GM18519 (cell line): ENCODE measurements at regions not wholly inside any gene's neighbourhood (a gene's known extent, or its start where the extent isn't known, plus 50 kb on each side); places are given as distances from the start of the nearest gene placed in this dataset.
"Not testable (repeated sequence)": the region's sequence is repeated elsewhere in the genome, so short reads cannot be mapped to it uniquely, and the experiment has no call there.

Experiments used
- ATAC-seq: cut with Tn5 transposase; IDR thresholded peaks from one replicate; pipeline ENCODE4 v1.9.1; 2021; ENCODE audit warnings: mild to moderate bottlenecking, moderate library complexity; ENCODE audit not compliant: unreplicated experiment, low FRiP score

GRCh38 chr11:13214276-13214675 is 63.3 kb upstream of the BMAL1 start:
- ATAC-seq: no peak

- ATAC-seq: no peak
Observed at GRCh38 chr11:13215149-13215548, 62.4 kb upstream of the BMAL1 start.

GRCh38 chr11:13216019-13216710 is 61.4 kb upstream of the BMAL1 start:
- ATAC-seq: no peak

GRCh38 chr11:13216711-13217075 is 60.9 kb upstream of the BMAL1 start:
- no peak for ATAC-seq

GRCh38 chr11:13218685-13219084 is 58.9 kb upstream of the BMAL1 start:
- ATAC-seq: not testable (repeated sequence)

DNA sequence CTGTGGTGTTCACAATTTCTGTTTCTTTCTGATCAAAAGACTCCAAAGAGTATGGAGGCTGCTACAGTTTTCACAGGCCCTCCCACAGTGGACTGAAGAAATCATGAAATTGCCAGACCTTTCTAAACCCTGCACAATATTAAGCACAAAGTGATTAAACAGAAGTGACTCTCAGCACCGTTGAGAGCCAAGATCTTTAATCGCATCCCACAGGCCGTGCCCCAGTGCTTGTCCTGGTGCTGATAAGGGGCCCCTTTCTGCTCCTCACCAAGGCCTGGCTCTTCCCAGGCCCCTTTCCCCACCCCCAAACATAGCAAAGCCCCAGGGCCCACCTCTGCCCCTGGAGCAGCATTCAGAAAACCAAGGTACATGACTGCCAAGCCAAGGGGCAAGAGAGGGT is 57.4 kb upstream of the BMAL1 start:
- no peak for ATAC-seq

GRCh38 chr11:13221722-13222121 is 55.9 kb upstream of the BMAL1 start:
- no peak for ATAC-seq

DNA sequence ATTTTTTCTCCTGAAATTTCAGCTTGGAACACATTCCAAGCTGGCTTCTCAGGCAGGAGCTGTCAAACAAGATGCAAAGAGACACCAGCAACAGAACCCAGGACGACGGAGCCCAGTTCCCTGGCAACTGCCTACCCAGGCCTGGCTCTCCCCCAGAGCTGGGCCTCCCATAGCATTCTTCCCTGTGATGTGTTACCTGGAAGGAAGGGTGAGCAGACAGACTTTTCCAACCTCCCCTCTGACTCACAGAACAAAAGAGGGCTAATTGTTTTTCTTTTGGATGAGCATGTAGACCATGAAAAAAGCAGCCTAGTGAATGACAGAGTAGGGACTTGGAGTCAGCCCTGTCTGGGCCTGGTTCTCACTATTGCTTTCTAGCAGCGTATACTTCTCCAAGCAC is 55.3 kb upstream of the BMAL1 start:
- ATAC-seq: no peak

DNA sequence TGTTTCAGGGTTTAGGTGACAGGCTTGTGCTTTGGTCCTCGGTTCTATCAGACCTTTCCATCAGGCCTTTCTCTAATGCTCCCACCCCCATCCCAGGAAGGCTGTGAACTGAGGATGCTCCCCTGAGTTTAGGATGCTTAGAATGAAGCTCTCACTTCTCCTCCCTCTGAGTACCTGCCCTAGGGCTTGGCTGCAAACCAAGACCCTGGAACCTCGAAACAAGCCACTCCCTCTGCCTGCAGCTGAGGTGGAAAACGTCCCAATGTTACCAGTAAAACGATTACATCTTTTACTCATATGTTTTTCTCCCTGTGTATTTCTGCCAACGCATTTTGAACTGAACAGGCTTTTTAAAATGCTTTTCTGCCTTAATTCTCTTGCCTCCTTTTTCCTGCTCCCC is 54.5 kb upstream of the BMAL1 start:
- no peak for ATAC-seq

DNA sequence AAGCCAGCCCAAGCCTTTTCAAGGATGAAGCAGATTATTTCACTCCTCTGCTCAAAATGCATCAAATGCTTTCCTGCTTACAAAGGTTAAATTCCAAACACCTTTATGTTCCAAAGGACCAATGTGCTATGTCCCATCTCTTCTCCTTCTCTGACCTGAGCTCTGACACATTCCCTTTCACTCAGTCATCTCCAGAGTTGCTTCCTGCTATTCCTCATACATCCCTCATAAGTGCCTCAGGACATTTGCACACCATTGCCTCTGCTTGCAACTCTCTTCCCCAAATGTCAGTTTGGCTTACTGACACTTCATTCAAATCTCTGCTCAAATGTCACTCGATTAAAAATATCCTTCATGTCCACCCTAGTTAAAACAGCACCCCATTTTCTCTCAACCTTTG is 53.3 kb upstream of the BMAL1 start:
- ATAC-seq: no peak

- no peak for ATAC-seq
Observed at GRCh38 chr11:13225038-13226001, 52.3 kb upstream of the BMAL1 start.

- ATAC-seq: no peak
Observed at GRCh38 chr11:13227676-13228255, 49.8 kb upstream of the BMAL1 start.
